GM19452 (cell line): ENCODE measurements at regions not wholly inside any gene's neighbourhood (a gene's known extent, or its start where the extent isn't known, plus 50 kb on each side); places are given as distances from the start of the nearest gene placed in this dataset.

ENCODE experiments used
- ATAC-seq: cut with Tn5 transposase; IDR thresholded peaks from one replicate; pipeline ENCODE4 v1.9.1; 2021; ENCODE audit not compliant: unreplicated experiment

DNA sequence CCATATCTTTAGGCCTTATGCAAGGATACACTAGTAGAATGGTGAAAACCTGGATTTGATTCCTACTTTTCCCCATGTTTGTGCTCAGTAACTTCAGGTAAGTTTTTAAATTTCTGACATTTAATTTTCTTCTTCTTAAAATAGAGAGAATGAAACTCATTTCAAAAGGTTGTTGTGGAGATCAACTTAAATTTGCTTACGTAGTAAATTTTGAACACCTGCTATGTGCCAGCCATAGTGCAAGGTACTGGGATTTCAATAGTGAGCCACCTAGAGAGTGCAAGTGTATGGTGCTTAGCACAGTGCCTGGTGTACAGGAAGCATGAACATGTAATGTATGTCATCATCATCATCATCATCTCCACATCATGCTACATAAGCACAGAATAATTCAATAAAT, 73.6 kb upstream of the SMIM36 start:
- no peak for ATAC-seq

DNA sequence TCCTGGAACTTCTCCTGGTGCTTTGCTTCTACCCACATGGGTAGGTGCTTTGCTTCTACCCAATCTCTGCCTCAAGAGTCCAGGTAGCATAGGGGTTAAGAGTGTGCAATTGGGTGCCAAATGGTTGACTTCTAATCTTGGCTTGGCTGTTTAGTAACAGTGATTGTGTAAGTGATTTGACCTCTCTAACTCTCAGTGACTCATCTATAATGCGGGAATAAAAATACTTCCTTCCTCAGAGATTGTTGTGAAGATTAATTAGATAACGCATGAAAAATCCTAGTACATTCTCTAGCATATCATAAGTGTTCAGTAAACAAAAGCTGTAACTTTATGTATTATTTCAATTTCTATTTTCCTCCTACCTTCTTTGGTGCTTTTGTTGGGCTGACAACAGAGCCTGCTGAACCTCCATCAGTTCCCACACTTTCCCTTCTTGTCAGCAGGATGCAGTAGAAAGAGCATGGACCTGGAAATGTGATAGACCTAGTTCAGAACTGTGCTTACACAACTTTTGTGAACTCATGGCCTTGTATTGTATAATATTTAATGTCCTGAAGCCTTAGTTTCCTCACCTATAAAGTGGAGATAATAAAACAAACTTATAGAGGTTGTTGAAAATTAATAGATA, 72.9 kb upstream of the SMIM36 start:
- ATAC-seq, result no peak

DNA sequence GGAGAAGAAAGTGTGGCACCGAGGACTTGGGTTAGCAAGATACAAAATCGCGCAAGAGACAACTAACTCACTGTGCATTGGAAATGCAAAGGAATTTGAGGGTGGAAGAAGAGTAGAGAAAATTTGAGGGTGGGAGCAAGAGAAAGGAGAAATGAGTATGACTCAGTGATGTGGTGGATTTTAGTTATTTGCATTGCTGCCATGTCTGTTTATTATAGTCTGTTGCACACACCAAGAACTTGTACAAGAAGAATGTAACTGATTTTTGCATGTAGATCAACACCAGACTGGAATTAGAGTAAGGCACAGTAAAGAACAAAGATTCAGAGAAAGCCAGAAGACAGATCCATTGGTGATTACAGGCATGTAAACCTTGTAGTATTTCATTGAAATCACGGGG, 71.6 kb upstream of the SMIM36 start:
- no peak for ATAC-seq

DNA sequence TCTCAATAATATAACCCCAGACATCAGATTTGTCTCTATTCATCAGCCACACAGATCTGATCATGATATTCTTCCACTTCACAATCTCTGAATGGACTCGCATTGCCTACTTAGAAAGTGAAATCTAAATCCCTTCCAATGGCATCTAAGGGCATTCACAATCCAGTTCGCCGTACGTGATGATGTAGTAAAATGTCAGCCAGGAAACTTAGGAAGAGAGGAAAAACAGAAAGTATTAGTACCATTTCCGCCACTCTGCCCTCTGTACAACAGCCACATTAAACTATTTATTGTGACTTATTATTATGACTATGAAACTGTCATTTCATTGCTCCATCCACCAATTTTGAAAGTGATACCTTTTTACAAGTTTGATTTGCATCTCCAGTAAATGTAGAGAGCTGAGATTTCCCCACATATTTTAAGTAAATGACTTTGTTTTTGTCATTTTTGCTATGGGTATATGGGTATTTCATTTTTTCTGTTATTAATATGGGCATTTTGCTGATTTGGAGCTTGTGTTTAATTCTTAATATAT, 69.4 kb upstream of the SMIM36 start:
- peak; percentile 57 for ATAC-seq

DNA sequence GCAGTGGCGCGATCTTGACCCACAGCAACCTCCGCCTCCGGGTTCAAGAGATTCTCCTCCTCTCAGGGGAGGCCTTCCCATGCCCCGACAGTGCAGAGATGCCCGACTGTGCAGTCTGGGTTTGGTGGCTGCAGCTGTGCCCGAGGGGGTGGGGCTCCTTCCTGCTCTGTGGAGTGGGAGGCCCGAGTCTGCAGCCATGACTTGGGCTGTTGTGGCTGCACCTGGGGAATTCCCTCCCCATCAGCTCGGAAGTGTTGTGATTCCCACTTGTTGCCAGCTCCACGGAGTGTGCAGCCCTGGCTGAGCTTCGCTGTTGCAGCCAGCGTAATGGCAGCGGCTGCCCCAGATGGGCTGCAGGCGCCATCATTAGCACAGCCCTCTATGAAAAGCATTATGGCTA, 66.4 kb upstream of the SMIM36 start:
- ATAC-seq, result no peak

DNA sequence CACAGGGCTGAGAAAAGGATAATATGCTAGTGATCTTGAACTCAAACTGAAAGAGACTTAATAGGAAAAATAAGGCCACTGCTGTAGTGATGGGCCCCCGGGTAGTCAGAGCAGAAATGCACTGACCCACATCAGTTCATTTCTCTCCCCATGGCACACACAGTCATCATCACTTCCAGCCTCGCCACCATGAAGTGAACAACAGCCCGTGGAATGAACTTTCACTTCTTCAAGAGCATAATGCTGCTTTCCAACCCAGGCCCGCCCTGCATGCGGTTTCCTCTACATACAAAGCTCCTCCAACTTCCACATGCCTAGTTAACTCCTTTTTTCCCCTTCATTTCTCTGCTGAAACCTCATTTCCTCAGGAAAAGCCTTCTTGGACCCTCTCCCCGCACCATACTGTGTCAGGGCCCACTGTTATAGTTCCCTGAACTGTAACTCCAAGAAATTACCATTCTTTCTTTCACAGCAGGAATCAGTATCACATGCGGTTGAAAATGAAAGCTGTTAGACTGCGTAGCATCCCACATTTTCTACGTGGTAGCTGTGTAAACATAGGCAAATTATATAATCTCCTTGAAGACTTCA, 65.8 kb upstream of the SMIM36 start:
- ATAC-seq, result peak; percentile 58

DNA sequence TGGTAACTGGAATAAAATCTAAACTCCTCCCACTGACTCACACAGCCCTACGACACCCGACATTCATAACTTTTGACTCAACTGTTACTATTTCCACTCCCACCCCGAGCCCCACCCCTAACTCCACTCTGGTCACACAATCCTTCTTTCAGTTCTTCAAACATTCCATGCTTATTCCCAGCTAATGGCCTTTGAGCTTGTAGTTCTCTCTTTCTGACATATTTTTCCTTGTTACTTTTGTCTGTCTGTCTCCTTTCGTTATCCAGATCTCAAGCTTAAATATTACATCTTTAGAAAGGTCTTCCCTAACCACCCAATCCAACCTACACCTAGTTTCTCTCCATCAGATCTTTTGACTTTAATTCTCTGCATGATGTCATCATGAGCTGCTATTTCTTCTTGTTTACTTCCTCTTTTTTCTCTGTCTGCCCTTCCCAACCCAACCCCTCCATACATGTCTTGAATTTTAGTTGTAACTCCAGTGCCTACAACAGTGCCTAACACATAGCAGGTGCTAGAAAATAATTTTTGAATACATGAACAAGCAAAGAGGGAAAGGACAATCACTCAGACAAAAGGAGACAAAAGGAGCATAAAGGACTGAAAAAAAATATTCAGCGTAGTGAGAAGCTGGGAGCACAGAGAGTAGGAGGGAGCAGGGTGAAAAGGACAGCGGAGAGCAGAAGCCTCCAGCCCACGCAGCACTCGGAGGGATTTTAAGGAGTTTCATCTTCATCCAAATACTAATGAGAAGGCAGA, 65.2 kb upstream of the SMIM36 start:
- ATAC-seq, result peak; percentile 39

DNA sequence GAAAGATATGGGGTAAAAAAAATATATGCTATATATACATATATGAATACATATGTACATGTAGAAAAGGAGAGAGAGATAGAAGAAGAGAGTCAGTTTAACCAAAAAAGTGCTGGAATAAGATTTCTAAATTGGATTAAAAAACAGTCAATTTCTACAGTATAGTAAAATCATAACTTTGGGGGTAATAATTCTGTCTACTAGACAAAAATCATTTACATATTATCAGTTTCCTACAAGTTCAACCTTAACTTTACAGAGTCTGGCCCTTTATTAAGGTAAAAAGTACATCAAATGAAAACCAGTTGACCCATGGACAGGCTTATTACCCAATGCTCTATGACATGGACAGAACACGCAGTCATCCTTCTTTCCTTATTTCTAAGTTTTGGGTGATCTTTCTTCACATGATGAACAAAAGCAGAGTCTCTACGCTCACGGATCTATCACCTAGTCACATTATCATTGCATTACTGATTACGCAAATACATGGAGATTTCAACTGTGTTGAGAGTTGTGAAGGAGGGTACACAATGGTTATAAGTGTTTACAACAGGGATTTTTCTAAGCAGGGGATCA, 63.9 kb upstream of the SMIM36 start:
- ATAC-seq, result no peak

DNA sequence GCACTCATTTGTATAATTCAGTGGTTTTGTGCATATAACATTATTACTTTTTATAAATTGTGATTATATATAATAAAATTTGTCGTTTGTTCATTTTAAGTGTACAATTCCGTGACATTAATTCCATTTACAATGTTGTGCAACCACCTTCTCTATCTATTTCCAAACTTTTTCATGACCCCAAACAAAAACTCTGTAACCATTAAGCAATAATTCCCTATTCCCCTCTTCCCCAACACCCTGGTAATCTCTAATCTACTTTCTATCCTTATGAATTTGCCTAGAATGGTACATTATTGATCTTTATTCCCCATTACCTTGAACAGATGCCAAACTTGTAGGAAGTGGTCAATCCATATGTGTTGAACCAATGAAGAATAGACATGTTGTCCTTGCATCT, 61.3 kb upstream of the SMIM36 start:
- ATAC-seq, result no peak

DNA sequence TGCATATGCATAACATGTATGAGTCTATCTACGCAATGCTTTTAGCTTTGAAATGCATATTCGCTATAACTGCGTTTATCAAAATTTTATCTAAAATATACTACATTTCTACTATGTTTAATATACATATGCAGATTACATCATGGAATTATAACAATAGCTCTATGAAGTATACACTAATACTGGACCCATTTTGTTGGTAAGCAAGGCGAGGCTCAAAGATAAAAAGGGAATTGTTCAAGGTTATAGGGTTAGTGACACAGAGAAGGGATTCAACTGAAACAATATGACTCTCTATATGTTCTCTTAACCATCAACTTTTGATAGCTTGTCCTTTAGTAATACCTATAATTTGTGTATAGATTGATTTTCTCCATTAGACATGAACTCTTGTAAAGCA, 60.9 kb upstream of the SMIM36 start:
- ATAC-seq, result no peak

DNA sequence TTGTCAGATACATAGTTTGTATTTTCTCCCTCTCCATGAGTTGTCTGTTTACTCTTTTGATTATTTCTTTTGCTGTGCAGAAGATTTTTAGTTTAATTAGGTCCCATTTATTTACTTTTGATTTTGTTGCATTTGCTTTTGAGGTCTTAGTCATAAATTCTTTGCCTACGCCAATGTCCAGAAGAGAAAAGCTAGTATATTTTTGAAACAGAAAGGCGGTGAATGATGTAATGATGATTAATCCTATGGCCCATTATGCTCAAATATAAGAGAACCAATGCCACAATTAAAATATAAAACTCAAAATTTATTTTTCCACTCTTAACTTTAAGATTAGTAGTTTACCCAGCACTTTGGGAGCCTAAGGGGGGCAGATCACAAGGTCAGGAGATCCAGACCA, 59.8 kb upstream of the SMIM36 start:
- ATAC-seq, result no peak

DNA sequence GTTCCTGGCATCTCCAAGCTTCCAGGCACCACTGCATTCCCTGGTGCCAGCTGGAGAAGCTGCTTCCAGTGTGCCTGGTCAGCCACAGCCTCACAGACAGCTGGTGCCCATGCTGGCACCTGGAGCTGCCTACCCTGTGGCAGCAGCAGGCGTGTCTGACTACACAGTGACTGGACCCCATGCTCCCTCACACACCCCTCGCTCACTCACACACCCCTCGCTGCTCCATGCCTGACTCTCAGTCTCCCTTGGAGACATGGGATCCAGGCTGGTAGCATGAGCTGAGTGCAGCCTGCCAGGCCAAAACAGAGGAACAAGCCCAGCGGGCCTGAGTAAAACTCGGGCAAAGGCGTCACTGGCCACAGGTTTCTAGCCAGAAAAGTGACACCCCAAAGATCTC, 59.1 kb upstream of the SMIM36 start:
- ATAC-seq, result no peak

DNA sequence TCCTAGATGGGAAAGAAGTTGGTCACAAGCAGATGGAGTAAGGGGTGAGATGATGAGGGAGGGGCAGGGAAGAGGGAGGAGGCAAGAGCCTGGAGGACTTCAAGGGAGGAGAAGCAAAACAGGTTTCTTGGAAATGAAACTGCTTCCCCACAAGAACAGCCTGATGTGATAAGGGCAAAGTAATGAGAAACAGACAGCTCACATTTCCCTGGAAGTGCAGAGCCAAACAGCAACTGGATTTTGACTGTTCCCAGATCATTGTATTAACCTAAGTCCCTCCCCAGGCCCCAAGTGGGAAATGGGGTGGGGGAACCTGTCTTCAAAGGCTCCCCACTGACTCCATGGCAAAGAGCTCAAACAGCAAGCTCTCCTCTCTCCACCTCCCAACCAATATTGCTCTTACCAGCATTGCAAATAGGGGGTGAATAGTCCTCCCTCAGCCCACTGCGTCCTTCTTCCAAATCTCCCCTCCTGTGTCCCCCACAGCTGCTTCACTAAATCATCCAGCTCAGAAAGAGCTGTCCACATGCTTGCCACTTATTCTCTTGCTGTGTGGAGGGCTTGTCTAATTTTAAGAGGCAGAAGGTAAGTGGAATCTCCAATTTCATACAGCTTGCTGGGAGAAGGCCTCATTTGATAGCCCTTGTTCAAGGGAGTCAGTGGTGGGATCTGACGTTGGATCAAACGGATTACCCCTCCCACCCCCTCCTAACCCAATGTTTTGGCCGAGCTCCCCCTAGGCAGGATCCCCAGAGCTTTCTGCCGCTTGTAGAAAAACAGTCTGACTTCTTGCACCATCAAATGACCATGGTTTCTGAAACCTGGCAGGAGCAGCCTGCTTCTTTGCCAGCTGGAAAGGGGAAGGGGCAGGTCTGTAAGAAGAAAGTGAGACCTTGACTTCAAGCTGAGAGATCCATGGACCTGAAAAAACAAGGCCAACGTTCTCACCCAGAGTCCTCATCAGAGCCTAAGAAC, 56.3 kb upstream of the SMIM36 start:
- ATAC-seq, result no peak

DNA sequence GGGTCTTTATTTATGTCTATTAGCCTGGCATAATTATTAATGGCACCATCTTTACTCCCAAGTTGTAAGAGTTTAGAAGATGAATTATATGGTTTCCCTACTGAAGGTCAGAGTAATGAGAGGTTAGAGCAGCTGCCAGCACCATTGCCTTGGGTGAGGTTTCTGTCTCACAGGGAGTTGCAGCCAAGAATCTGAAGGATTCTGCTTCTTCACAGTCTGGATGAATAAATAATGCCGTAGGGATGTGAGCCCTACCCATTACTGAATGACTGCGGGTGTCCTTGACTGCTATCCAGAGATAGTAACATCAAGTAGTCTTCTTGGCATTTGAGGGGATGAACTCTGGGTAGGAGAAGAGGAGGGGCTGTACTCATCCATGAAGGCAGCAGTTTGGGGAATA, 52.8 kb upstream of the SMIM36 start:
- no peak for ATAC-seq

DNA sequence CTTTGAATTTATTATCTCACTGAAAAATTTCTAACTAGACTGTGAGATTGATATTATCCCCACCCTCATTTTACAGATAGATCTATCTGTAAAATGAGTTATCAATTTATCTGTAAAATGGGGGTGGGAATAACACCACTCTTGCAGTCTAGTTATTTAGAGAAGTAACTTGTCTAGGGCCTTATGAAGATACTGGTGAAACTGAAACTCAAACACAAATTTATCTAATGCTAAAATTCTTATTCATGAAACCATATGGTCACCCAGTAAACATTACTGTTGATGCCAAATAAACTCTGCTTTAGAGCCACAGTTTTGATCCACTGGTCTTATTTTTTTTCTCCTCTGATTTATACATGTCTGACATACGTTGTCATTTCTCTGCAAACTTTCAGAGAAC, 52.1 kb upstream of the SMIM36 start:
- ATAC-seq, result no peak

DNA sequence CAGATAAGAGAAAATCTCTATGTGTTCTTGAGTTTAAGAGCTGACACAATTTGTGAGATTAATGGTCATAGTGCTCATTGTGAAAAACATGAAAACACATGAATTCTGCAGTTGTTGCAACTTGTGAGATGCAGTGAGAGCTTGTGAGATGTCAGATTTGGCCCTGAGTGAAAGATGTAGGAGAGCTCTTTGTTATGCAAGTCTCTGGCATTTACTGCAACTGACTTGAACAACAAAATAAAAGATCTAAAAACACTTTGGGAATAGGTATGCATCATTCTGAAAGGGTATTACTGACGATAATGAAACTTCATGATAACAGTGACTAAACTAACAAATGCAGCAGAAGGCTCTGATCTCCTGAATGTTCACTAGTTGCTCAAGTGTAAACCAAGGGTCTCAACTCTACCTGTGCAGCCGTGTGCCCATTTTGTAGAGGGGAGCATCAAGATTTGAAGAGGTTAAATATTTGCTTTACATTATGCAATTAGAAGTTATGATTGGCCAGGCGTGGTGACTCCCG, 50.8 kb upstream of the SMIM36 start:
- ATAC-seq, result no peak

DNA sequence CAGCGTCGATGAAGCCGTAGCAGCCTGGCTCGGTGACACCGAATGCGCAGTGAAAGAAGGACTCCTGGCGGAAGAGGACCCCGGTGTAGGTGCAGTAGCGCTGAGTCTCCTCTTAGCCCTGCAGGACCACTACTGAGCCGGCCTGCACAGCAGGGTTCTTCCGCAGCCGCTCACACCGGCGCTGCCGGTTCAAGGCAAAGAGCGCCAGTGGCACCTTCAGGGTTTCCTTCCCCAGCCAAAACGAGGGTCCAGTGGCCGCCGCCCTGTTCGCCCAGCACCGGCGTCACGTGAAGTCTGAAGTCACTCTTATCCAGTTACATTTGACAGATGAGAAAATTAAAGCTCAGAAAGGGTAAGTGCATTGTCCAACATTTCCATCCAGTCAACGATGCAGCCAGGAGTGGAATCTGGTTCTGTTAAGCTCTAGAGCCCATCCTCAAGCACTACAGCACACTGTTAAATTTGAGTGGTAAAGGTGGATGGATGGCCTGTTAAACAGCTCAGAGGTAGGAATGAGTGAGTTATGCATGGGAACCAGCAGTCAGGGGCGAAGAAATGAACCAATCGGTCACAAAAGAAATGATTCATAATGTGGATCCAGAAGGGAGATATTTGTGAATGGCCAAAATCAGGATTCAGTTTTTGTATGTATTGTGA, 50.2 kb upstream of the SMIM36 start:
- no peak for ATAC-seq
